A549 (cell line): ENCODE measurements at regions not wholly inside any gene's neighbourhood (a gene's known extent, or its start where the extent isn't known, plus 50 kb on each side); places are given as distances from the start of the nearest gene placed in this dataset.

Experiments used
- CTCF ChIP-seq: fragments of >200 bp; sonication (Bioruptor Twin); formaldehyde crosslinking; IDR thresholded peaks from 3 replicates; pipeline ENCODE4 v1.5.1; 2016
- EP300 ChIP-seq, 2 experiments: fragments of >200 bp; sonication (Bioruptor Twin); formaldehyde crosslinking; IDR thresholded peaks; 2 replicates in 1 of 2; 3 replicates in 1 of 2; pipeline ENCODE4 v1.6.1; 2016 to 2017
- HMGXB4 ChIP-seq: fragments of 250-450 bp; sonication (Bioruptor Pico); IDR thresholded peaks from 2 replicates; pipeline ENCODE4 v1.5.0; 2021; ENCODE audit warnings: mild to moderate bottlenecking, moderate library complexity, borderline replicate concordance

- TF ChIP-seq EP300 (IDR thresholded peaks at IDR 0.05), result no peak
- TF ChIP-seq CTCF, result no peak
- no peak for TF ChIP-seq HMGXB4 (CRISPR knock-in tag)
Measured at GRCh38 chr6:88443554-88443953, 277.4 kb upstream of the CNR1 start.
